K562 (cell line): ENCODE measurements at regions not wholly inside any gene's neighbourhood (a gene's known extent, or its start where the extent isn't known, plus 50 kb on each side); places are given as distances from the start of the nearest gene placed in this dataset.

Experiments
- ATAC-seq: fragments of 200-7000 bp; cut with Tn5 transposase; 3 replicates; pipeline ENCODE4 v1.9.1; 2020; ENCODE audit warnings: moderate library complexity
- BruUV-seq: library from RNA; stranded (reverse); fragments of 400-500 nt; replicated peaks from 2 replicates; lab custom pipeline; 2021; lab: Mats Ljungman, UMichigan
- CTCF ChIA-PET: fragments of 300-600 bp; formaldehyde crosslinking; extraction: SDS; loops from one replicate; lab custom pipeline; 2021; ENCODE audit warnings: low intra/inter-chr PET ratio; lab: Yijun Ruan, JAX
- POLR2A ChIA-PET: fragments of 300-600, 350-650 bp; sonication (Branson Sonifier 250); formaldehyde crosslinking; extraction: SDS; loops from one replicate; lab custom pipeline; 2021; ENCODE audit warnings: antibody characterized with exemption, inconsistent platforms; lab: Yijun Ruan, JAX
- DNase-seq, 4 experiments: peaks; one replicate each; pipeline versions ENCODE4 v3.0.0 to v3.0.0-alpha.2; 2011 to 2018; ENCODE audit warnings: low spot score in 3 of 4, mixed read lengths in 3 of 4; ENCODE audit errors: extremely low read depth in 1 of 4
- FAIRE-seq: peaks from 2 replicates; lab custom pipeline; 2011; peaks lifted over from hg19 to GRCh38; lab: Jason Lieb, UNC
- H2AFZ ChIP-seq: 2 replicates; pipeline ENCODE4 v1.6.0; 2011; ENCODE audit warnings: low read depth, low read length, control low read depth, inconsistent platforms
- H3K27ac ChIP-seq: fragments of 200-600 bp; 3 replicates; pipeline ENCODE4 v1.8.0; 2011; ENCODE audit warnings: low read depth, mild to moderate bottlenecking, control low read depth, inconsistent platforms, low read length, moderate library complexity, mixed read lengths; ENCODE audit errors: extremely low read depth
- H3K27me3 ChIP-seq, 2 experiments: fragments of 300-600 bp in 1 of 2; 2 replicates in 1 of 2; 3 replicates in 1 of 2; pipeline versions ENCODE4 v1.6.0 to v1.8.0; 2011; ENCODE audit warnings: inconsistent platforms in 2 of 2, low read length in 2 of 2, mild to moderate bottlenecking in 1 of 2, mixed read lengths in 1 of 2, moderate library complexity in 1 of 2; ENCODE audit not compliant: control insufficient read depth in 2 of 2, insufficient read depth in 2 of 2
- H3K36me3 ChIP-seq: fragments of 300-600 bp; 3 replicates; pipeline ENCODE4 v1.8.0; 2011; ENCODE audit warnings: mild to moderate bottlenecking, low read length, inconsistent platforms; ENCODE audit not compliant: control insufficient read depth, insufficient read depth
- H3K4me1 ChIP-seq, 2 experiments: fragments of 200-600 bp in 1 of 2; replicated peaks in 1 of 2; 2 replicates in 1 of 2; 3 replicates in 1 of 2; pipeline versions ENCODE4 v1.5.1 to v1.8.0; 2011; ENCODE audit warnings: inconsistent platforms in 2 of 2, low read length in 2 of 2, mild to moderate bottlenecking in 1 of 2, mixed read lengths in 1 of 2, moderate library complexity in 1 of 2; ENCODE audit not compliant: control insufficient read depth in 2 of 2, insufficient read depth in 2 of 2
- H3K4me2 ChIP-seq: 2 replicates; pipeline ENCODE4 v1.6.1; 2011; ENCODE audit warnings: low read length, control low read depth, inconsistent platforms, mixed read lengths; ENCODE audit not compliant: insufficient read depth
- H3K4me3 ChIP-seq: fragments of 200-600 bp; sonication (generic), shearing (Covaris generic); 2 replicates; pipeline ENCODE4 v1.5.1; 2016; ENCODE audit warnings: control low read depth, inconsistent platforms
- H3K79me2 ChIP-seq: fragments of 200-600 bp; 3 replicates; pipeline ENCODE4 v1.8.0; 2011; ENCODE audit warnings: low read length, inconsistent platforms; ENCODE audit not compliant: control insufficient read depth, insufficient read depth
- H3K9ac ChIP-seq, 2 experiments: 2 replicates each; pipeline versions ENCODE4 v1.6.0 to v1.6.1; 2011; ENCODE audit warnings: low read depth in 2 of 2, low read length in 2 of 2, control low read depth in 1 of 2, inconsistent platforms in 1 of 2, mild to moderate bottlenecking in 1 of 2, mixed read lengths in 1 of 2; ENCODE audit not compliant: insufficient read depth in 1 of 2
- H3K9me1 ChIP-seq: one replicate; pipeline ENCODE4 v1.6.0; 2011; ENCODE audit warnings: inconsistent platforms, mild to moderate bottlenecking, low read length, moderate library complexity; ENCODE audit not compliant: control insufficient read depth, insufficient read depth
- H3K9me3 ChIP-seq: replicated peaks from 2 replicates; pipeline ENCODE4 v1.5.1; 2011; ENCODE audit warnings: low read depth, low read length, inconsistent platforms; ENCODE audit not compliant: control insufficient read depth, insufficient read depth
- H4K20me1 ChIP-seq: replicated peaks from 2 replicates; pipeline ENCODE4 v1.6.1; 2011; ENCODE audit warnings: low read length, inconsistent platforms, mixed read lengths; ENCODE audit not compliant: control insufficient read depth, insufficient read depth
- CHD4 ChIP-seq: fragments of 200-600 bp; sonication (generic); IDR thresholded peaks from 3 replicates; pipeline ENCODE4 v1.6.1; 2012; ENCODE audit warnings: low read depth, mild to moderate bottlenecking, mixed read lengths, low read length, inconsistent platforms; ENCODE audit not compliant: insufficient read depth, insufficient replicate concordance, poor library complexity, severe bottlenecking
- DNMT1 ChIP-seq: fragments of 450-650 bp; IDR thresholded peaks from 2 replicates; pipeline ENCODE4 v1.6.1; 2016; ENCODE audit warnings: antibody characterized with exemption, mild to moderate bottlenecking
- ETV1 ChIP-seq: fragments of 450-650 bp; conservative IDR thresholded peaks from 2 replicates; pipeline ENCODE4 v1.6.1; 2016; ENCODE audit warnings: missing genetic modification characterization, control low read depth, low read depth, missing compliant biosample characterization
- HNRNPUL1 ChIP-seq: fragments of 200-400 bp; formaldehyde crosslinking; IDR thresholded peaks from 2 replicates; pipeline ENCODE4 v1.6.1; 2017; ENCODE audit warnings: low read length
- SRSF3 ChIP-seq: fragments of 200-400 bp; formaldehyde crosslinking; IDR thresholded peaks from 2 replicates; pipeline ENCODE4 v1.6.1; 2016; ENCODE audit warnings: mild to moderate bottlenecking, low read length, moderate library complexity; ENCODE audit not compliant: insufficient read depth
- YY1 ChIP-seq, 3 experiments: IDR thresholded peaks; 2 replicates each; pipeline ENCODE4 v1.6.1; 2011; ENCODE audit warnings: low read length in 2 of 3, mild to moderate bottlenecking in 2 of 3, moderate library complexity in 2 of 3, borderline replicate concordance in 1 of 3, control low read depth in 1 of 3, low read depth in 1 of 3; ENCODE audit not compliant: insufficient read depth in 3 of 3, insufficient replicate concordance in 2 of 3, control insufficient read depth in 1 of 3, insufficient read length in 1 of 3; ENCODE audit errors: extremely low read depth in 1 of 3
- ZNF175 ChIP-seq: fragments of 200-800 bp; sonication (Bioruptor generic); IDR thresholded peaks from 2 replicates; pipeline ENCODE4 v1.6.1; 2016; ENCODE audit warnings: low read depth, mild to moderate bottlenecking, missing genetic modification characterization, missing compliant biosample characterization
- ZNF79 ChIP-seq: fragments of 250-450 bp; sonication (Bioruptor Pico); IDR thresholded peaks from 2 replicates; pipeline ENCODE4 v1.4.0; 2020; ENCODE audit warnings: low read depth, mild to moderate bottlenecking, moderate library complexity
- WGBS: fragments of 100-300 bp; shearing (Covaris generic); methylation state at CpG from one replicate; pipeline ENCODE4 v1.1.6; 2016; ENCODE audit warnings: low coverage, mixed read lengths; ENCODE audit not compliant: insufficient coverage; ENCODE audit errors: missing lambda C conversion rate; 5-methylcytosine and 5-hydroxymethylcytosine counted together
- in situ Hi-C: fragments of 300-500 bp; cut with MboI; formaldehyde crosslinking; loops from 4 replicates; pipeline ENCODE4 v1.15.0; 2018; ENCODE audit warnings: inconsistent platforms, mixed read lengths
- intact Hi-C: fragments of 100-400 bp; cut with micrococcal nuclease; formaldehyde crosslinking; loops from 2 replicates; pipeline ENCODE4 v1.14.2; 2022
- TF ChIP-seq, protein P1 (sequence below), 2 experiments: fragments of 150-350 bp in 1 of 2; IDR thresholded peaks; 2 replicates each; pipeline ENCODE4 v1.6.1; 2012 to 2016; ENCODE audit warnings: low read depth in 2 of 2, low read length in 2 of 2, mild to moderate bottlenecking in 1 of 2, moderate library complexity in 1 of 2
- TF ChIP-seq, protein P2 (sequence below): fragments of 450-650 bp; formaldehyde crosslinking; IDR thresholded peaks from 2 replicates; pipeline ENCODE4 v1.4.0; 2022; ENCODE audit warnings: missing genetic modification characterization

DNA sequence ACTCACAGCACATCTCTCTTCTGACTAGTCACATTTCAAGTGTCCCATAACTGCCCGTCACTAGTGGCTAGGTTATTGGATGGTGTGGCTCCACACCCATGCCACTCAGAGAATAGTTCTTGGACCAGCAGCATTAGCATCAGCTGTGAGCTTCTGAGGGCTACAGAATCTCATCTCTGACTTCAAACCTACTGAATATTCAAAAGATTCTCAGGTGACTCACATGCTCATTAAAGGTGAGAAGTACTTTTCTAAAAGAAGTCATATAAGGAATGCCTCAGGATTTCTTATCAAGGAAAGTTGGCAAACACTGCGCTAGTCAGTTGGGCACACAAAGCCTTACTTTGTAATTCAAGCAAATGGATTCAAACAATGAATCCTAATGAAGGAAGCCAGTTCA is 305.0 kb upstream of the CDH12 start:
- H3K36me3 ChIP-seq: no peaks in the 10 kb centered on the region
- WGBS: 0% methylated on average over 2 of the region's 2 CpGs
- H3K9me1 ChIP-seq: no peaks in the 10 kb centered on the region
- TF ChIP-seq CHD4 (no peak), ZNF79 (CRISPR knock-in tag) (no peak), ETV1 (no peak), SRSF3 (no peak), HNRNPUL1 (no peak), ZNF175 (no peak), DNMT1 (no peak), YY1 (IDR thresholded peaks at IDR 0.05; ENCODE audit: borderline replicate concordance in 1 of 3, control insufficient read depth in 1 of 3, extremely low read depth in 1 of 3, insufficient read depth in 3 of 3, insufficient read length in 1 of 3, insufficient replicate concordance in 2 of 3, low read depth in 1 of 3, low read length in 2 of 3) (no peak)
- TF ChIP-seq, protein P1, sequence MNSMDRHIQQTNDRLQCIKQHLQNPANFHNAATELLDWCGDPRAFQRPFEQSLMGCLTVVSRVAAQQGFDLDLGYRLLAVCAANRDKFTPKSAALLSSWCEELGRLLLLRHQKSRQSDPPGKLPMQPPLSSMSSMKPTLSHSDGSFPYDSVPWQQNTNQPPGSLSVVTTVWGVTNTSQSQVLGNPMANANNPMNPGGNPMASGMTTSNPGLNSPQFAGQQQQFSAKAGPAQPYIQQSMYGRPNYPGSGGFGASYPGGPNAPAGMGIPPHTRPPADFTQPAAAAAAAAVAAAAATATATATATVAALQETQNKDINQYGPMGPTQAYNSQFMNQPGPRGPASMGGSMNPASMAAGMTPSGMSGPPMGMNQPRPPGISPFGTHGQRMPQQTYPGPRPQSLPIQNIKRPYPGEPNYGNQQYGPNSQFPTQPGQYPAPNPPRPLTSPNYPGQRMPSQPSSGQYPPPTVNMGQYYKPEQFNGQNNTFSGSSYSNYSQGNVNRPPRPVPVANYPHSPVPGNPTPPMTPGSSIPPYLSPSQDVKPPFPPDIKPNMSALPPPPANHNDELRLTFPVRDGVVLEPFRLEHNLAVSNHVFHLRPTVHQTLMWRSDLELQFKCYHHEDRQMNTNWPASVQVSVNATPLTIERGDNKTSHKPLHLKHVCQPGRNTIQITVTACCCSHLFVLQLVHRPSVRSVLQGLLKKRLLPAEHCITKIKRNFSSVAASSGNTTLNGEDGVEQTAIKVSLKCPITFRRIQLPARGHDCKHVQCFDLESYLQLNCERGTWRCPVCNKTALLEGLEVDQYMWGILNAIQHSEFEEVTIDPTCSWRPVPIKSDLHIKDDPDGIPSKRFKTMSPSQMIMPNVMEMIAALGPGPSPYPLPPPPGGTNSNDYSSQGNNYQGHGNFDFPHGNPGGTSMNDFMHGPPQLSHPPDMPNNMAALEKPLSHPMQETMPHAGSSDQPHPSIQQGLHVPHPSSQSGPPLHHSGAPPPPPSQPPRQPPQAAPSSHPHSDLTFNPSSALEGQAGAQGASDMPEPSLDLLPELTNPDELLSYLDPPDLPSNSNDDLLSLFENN (IDR thresholded peaks at IDR 0.05; ENCODE audit: low read depth in 2 of 2, low read length in 2 of 2): no peak
- TF ChIP-seq, protein P2, sequence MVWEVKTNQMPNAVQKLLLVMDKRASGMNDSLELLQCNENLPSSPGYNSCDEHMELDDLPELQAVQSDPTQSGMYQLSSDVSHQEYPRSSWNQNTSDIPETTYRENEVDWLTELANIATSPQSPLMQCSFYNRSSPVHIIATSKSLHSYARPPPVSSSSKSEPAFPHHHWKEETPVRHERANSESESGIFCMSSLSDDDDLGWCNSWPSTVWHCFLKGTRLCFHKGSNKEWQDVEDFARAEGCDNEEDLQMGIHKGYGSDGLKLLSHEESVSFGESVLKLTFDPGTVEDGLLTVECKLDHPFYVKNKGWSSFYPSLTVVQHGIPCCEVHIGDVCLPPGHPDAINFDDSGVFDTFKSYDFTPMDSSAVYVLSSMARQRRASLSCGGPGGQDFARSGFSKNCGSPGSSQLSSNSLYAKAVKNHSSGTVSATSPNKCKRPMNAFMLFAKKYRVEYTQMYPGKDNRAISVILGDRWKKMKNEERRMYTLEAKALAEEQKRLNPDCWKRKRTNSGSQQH (CRISPR knock-in tag): no peak
- H3K27me3 ChIP-seq: no peaks in the 10 kb centered on the region
- no peak overlapping the region for H3K4me3 ChIP-seq
- in situ Hi-C loops (no loop called here), intact Hi-C loops (no loop called here)
- no peak overlapping the region for H3K27ac ChIP-seq
- H3K9me3 ChIP-seq: no peaks in the 10 kb centered on the region
- H3K79me2 ChIP-seq: no peaks in the 10 kb centered on the region
- no peak overlapping the region for H3K9ac ChIP-seq
- no peak overlapping the region for H2AFZ ChIP-seq
- POLR2A ChIA-PET: no interaction called here
- H3K4me2 ChIP-seq: no peak overlapping the region
- ATAC-seq: no peak
- no TSS peak for BruUV-seq
- no peak for FAIRE-seq
- CTCF ChIA-PET: no interaction called here
- DNase-seq: no peak
- no peaks in the 10 kb centered on the region for H3K4me1 ChIP-seq
- H4K20me1 ChIP-seq: no peaks in the 10 kb centered on the region
